GM19240 (cell line): ENCODE measurements at regions not wholly inside any gene's neighbourhood (a gene's known extent, or its start where the extent isn't known, plus 50 kb on each side); places are given as distances from the start of the nearest gene placed in this dataset.

Experiments
- DNase-seq: peaks from one replicate; pipeline ENCODE4 v3.0.0; 2011; ENCODE audit warnings: low spot score; ENCODE audit not compliant: insufficient read length

GRCh38 chr4:31917334-31917733, 1197.2 kb downstream of the PCDH7 start:
- DNase-seq = no peak

- DNase-seq = no peak
These were observed 1198.7 kb downstream of the PCDH7 start for GRCh38 chr4:31918891-31919290.

DNA sequence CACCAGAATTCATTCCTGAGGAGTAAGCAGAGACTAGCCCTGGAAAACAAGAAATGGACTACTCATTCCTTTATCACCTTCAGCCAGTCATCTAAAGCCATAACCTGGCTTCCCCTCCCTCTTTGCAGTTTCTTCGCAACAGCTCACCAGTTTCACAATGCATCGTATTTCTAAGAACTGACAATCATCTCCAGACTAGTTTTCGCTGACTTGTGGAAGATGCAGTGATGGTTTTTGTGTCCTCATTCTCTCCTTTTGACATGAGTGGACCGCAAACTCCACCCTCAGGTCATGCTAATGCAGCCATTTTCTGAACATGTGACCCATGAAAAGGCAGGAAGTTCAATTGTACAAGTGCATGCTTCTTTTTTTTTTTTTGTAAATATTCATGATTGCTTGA, 1203.5 kb downstream of the PCDH7 start:
- no peak for DNase-seq

- DNase-seq = no peak
These were observed 1209.6 kb downstream of the PCDH7 start for GRCh38 chr4:31929676-31930345.

- no peak for DNase-seq
These were observed 1226.3 kb downstream of the PCDH7 start for GRCh38 chr4:31946456-31946855.

- no peak for DNase-seq
These were observed 1226.9 kb downstream of the PCDH7 start for GRCh38 chr4:31947101-31947500.

GRCh38 chr4:31949045-31949444, 1228.9 kb downstream of the PCDH7 start:
- DNase-seq = no peak

DNA sequence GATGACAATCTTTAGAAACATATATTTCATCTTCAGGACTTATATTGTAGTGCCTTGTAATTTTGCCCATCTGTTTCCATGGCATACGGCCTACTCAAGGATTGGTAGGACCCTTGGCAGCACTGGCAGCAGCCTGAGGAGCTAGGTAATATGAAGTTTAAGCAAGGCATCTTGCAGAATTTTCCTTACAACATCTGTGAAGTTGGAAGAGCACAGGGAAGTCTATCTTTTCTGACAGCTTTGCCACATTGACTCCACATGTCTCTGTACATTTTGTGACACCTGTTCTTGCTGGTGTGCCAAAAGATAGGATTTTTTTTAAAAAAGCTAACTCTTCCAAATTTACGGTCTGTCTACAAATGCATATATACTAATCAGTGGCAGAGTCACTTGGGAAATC, 1235.2 kb downstream of the PCDH7 start:
- DNase-seq = no peak

- DNase-seq = no peak
These were observed 1239.8 kb downstream of the PCDH7 start for GRCh38 chr4:31959972-31960371.

- no peak for DNase-seq
These were observed 1244.5 kb downstream of the PCDH7 start for GRCh38 chr4:31964685-31965084.

- no peak for DNase-seq
These were observed 1248.7 kb downstream of the PCDH7 start for GRCh38 chr4:31968842-31969241.

GRCh38 chr4:31974490-31975002, 1254.4 kb downstream of the PCDH7 start:
- DNase-seq = no peak

DNA sequence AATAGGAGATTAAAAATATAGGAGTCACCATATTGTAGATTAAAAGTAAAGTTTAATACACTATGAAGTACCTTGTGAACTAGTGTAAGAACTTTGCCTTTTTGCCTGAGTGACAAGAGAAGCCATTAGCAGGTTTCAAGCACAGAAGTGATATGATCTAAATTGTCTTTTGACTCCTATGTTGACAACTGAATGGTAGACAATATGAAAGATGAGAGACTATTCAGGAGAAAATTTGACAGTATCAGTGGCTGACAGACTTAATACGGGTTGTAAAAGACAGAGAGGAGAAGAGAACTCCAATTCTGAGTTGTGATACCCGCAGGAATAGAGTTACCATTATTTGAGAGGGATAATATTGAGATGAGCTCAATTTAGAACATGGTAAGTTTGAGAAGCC, 1259.8 kb downstream of the PCDH7 start:
- DNase-seq = no peak

DNA sequence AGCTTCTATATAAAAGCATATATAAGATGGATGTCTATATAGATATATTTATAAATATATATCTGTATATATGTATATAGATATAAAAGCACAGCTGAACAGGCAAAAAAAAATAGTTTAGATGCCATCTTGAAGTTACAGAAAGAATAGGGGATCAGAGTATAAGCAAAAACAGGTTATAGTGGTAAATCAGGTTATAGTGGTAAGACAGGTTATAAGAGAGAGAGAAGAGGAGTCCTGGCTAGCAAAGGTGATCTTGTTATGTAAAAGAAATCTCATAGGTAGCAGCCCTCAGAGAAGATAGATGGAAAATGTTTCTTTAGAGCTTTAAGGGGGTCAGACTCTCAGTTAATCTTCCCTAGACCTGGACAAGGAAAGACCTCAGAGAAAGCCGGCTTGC, 1263.1 kb downstream of the PCDH7 start:
- DNase-seq = no peak

DNA sequence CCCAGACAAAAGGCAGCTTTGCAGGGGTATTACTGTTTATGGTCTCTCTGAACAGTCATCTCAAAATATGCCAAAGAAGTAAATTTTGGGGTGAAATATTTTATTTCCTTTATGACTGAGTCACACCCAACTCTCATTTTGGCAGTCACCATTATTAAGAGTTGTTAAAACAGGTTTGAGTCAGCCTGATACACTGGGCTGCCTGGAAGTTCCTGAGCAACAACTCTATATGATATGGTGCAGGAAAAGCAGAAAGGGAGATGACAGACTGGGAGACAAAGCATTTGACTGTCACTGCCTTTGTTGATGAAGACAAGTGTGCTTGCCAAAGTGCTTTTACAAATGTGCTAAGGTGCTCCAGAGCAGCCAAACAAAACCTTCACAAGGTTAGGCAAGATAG, 1263.5 kb downstream of the PCDH7 start:
- no peak for DNase-seq

GRCh38 chr4:31984872-31985271, 1264.7 kb downstream of the PCDH7 start:
- DNase-seq = no peak

GRCh38 chr4:31995943-31996901, 1276.1 kb downstream of the PCDH7 start:
- DNase-seq = no peak

DNA sequence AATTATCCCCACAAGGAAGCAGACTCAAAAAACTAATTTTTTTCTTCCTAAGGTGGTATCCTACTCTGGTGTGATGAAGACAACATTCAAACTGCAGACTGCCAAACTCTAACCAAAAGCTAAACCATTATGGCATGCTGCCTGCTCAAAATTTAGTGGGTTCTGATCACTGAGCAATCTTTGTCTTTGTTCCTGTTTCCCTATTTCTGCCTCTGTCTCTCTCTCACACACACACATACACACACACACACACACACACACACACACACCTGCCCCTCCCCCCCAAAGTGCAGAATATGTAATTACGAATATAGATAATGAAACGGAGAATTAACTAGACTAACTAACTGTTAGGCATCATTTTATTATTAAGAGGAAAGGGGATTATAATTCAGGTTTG, 1278.6 kb downstream of the PCDH7 start:
- no peak for DNase-seq

DNA sequence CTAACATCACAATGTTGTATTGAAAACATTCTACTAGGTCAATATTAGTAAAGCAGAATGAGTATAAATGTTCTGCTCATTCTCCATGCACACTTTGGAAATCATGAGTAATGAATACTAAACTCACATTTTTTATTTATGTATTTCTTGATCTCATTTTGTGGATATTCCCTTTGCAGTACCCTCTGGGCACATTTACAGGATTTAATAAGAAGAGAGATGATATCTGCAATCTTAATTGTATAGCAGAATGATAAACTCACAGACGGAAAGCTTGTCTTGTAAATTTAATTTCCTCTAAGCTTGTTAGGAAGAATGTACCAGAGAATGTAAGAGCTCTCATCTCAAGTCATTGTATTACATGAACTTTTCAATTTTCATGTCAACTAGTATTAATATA, 1279.7 kb downstream of the PCDH7 start:
- no peak for DNase-seq

- DNase-seq = no peak
These were observed 1280.8 kb downstream of the PCDH7 start for GRCh38 chr4:32000846-32001488.

- DNase-seq = no peak
These were observed 1282.0 kb downstream of the PCDH7 start for GRCh38 chr4:32002037-32002747.
